ENCODE measurements at regions not wholly inside any gene's neighbourhood (a gene's known extent, or its start where the extent isn't known, plus 50 kb on each side); places are given as distances from the start of the nearest gene placed in this dataset.
"Not testable (repeated sequence)": the region's sequence is repeated elsewhere in the genome, so short reads cannot be mapped to it uniquely, and the experiment has no call there.

DNA sequence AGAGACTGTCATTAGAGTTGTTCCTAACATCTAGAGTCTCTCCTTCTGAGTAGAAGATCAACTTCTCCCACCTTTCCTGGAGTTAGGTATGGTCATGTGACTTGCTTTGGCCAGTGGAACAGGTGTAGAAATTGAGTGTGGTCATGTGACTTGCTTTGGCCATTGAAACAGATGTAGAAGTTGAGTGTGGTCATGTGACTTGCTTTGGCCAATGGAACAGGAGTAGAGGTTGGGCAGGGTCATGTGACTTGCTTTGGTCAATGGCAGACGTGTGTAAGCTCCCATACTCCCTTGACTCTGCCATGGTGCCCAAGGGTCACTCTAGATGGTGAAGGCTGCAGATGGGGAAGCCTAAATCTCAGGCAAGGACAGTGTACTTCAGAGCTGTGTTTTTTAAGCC is 306.0 kb downstream of the NPHP4 start:
- DNase-seq: no peak

DNA sequence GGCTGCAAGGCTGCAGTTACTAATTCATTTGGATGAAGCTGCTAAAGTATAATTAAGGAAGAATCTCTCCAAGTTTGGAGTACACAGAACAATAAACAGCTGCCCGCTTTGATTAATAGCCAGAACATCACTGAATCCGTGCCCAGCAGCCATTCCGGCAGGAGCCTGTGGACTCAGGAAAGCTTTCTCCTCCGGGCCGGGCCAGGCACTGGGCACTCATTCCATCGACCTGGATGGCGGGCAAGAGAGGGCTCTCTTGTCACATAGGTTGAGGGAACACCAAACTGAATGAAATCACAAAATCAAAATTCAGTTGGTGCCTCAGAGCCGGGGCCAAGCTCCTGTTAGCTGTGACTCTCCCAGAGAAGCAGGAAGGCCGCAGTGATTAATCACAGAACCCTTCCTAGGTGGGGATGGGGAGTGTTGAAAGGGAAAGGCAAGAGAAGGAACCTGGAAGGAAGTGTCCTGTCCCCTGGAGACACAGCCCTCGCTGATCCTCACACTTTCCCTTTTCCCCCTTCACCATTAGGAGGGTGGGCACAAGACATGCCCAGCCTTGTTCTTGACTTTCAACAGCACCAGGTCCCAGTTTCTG is 306.7 kb downstream of the NPHP4 start:
- no peak for DNase-seq

DNA sequence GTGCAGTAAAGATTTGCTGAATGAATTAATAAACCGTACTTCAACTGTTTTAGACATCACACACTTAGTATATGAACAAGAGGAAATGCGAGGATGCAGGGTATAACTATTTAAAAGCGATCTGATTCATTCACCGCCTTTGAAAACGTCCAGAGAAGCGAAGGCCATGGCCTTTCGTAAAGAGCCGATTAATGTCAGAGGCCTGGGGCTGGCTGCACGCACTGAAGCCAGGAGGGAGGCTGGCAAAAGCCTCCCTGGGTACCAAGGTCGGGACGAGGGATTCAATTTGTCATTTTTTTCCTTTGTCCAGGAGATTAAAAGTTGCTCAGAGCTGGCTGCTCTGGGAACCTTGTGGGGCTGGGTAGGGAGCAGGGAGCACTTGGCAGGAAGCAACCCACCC is 307.4 kb downstream of the NPHP4 start:
- DNase-seq: no peak

DNA sequence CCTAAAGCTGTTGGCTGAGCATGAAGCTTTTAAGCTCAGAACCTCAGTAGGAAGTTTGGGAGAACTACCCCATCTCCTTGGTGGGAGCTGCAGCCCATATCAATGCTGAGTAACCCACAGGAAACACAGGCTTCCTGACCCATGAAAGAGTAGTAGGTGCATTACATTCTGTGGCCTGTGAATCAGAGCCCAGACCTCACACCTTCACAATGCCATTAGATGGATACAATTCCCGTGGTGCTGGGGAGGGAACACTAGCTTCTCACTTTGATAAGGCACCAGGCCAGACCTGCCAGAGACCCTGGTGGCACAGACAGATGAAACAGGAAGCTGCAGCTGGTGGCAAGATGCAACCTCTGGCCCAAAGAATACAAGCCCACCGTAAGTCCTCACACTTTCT is 308.8 kb downstream of the NPHP4 start:
- DNase-seq: no peak

DNA sequence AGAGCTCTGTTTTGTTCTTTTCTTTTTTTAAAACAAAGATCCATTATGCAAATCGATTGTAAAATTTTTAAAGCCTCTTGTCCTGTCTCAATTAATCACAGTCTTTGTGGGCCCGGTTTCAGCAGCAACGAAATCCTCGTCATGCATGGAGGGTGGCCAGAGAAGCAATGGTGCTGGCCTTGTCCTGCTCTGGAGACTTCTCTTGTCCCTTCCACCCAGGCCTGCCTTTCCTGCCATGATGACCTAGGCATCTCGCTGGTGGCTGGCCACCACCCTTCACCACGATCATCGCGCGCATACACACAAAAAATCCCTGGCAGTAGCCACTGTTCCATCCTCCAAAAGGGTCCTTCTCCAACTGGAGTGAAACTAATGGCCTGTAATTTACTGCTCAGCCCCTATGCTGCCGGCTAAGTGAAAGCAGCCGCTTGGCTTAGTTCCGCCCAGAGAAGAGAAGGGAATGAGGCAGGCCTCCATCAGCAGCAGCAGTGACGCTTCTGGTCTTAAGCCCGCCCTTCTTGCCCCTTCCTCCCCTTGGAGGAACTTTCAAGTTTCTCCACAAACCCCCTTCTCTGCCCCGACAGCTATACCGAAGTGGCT is 309.5 kb downstream of the NPHP4 start:
- no peak for DNase-seq

DNA sequence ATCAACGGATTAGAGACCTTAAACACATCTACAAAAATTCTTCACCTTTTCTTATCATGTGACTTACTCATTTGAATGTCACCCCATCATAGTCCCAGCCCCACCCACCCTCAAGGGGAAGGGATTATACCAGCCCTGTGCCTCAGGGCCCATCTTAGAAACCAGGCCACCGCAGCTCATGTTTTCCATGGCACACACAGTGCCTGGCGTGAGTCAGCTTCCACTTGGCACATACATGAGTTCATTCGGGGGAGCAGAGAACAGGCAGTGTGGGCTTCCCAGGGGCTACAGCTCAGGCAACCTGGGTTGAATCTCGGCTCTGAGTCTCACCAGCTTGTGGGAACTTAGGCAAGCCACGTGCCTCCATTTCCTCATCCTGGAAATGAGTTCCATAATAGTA is 310.6 kb downstream of the NPHP4 start:
- DNase-seq: no peak

DNA sequence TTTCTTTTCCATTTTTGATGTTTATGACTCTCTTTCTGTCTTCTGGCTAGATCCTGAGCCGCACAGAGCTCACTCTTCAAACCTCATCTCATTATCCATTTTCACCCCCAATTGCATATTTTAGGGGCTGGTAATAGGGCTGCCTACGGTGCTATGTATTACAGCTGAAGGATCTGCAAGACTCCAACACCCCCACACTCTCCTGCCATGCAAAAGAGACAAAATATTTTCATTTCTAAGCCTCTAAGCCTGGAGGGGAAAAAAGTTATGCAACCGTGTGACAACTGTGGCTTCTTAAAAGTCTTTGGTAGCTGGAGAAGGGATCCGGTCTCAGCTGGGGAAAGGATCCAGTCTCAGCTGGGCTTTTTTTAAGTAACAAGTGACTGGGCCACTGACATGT is 311.6 kb downstream of the NPHP4 start:
- DNase-seq: no peak

DNA sequence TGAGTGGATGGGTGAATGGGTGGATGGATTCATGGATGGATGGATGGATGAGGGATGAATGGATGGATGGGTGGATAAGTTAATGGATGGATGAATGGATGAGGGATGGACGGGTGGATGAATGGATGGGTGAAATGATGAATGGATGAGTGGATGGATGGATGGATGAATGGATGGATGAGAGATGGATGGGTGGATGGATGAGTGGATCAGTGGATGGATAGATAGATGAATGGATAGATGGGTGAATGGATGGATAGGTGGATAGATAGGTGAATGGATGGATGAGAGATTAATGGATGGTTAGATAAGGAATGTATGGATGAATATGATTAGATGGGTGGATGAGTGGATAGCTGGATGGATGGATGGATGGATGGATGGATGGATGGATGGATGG is 313.5 kb downstream of the NPHP4 start:
- DNase-seq: no peak

DNA sequence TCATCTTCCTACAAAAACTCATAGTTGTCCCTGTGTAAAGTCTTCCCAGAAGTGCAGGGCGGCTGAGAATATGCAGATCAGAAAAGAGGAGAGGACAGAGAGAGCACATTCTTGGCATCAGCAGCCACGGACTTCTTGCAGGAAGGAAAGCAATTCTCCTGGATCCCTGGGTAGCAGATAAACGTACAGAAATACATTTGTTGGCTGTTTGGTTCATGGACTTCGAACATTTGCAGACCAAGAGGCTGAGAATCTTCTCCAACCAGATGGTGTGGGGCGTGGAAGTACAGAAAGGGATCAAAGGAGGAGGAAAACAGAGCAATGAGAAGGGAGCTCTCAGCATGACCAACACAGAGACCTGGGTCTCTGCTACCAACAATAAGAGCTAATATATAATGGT is 319.9 kb downstream of the NPHP4 start:
- not testable (repeated sequence) for DNase-seq

DNA sequence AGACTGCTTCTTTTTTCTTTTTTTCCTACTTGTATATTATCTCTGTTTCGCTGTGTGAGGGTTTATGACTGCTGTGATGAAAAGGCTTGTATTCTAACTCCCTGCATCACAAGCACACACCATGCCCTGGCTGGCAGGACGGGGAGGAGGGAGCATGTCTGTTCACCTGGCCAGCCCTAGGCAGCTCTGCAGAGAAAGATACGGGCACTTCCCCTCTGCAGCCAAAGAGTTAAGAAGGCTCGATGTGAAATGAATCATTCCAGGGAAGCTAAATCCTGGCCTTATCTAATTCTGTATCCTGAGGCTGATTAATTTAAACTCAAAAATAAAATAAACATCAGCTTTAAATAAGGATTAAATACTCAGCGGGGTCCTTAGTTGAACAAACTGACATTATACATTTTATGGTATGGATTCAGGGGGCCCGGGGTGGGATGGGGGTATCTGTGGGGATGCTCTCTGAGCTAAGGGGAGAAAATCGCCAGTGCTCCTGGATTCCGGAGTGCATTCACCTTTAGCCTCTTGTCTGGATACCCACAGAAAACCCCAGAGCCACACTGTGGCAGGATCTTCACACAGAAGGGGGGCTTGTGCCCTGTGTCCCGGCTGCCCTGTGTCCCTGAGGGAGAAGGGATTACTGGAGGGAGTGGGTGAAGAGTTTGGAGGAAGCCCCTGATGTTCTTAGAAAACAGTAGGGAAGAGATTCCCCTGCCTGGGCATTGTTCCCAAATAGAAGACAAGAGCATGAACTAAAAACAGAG is 321.5 kb downstream of the NPHP4 start:
- DNase-seq: no peak

DNA sequence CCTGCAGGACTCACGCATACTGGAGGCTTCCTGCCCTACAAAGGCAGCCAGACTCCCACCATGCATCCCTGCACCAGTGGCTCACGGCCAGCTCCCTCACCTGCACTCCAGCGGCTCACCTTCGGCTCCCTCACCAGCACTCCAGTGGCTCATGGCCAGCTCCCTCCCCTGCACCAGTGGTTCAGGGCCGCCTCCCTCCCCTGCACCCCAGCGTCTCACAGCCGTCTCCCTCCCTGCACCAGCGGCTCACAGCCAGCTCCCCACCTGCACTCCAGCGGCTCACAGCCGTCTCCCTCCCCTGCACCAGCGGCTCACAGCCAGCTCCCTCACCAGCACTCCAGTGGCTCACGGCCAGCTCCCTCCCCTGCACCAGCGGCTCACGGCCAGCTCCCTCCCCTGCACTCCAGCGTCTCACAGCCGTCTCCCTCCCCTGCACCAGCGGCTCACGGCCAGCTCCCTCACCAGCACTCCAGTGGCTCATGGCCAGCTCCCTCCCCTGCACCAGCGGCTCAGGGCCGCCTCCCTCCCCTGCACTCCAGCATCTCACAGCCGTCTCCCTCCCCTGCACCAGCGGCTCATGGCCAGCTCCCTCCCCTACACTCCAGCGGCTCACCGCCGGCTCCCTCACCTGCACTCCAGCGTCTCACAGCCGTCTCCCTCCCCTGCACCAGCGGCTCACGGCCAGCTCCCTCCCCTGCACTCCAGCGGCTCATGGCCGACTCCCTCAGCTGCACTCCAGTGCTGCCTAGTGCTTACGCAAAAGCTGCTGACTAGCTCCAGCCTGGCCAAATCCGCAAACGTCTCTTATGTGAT is 324.5 kb downstream of the NPHP4 start:
- DNase-seq: no peak

DNA sequence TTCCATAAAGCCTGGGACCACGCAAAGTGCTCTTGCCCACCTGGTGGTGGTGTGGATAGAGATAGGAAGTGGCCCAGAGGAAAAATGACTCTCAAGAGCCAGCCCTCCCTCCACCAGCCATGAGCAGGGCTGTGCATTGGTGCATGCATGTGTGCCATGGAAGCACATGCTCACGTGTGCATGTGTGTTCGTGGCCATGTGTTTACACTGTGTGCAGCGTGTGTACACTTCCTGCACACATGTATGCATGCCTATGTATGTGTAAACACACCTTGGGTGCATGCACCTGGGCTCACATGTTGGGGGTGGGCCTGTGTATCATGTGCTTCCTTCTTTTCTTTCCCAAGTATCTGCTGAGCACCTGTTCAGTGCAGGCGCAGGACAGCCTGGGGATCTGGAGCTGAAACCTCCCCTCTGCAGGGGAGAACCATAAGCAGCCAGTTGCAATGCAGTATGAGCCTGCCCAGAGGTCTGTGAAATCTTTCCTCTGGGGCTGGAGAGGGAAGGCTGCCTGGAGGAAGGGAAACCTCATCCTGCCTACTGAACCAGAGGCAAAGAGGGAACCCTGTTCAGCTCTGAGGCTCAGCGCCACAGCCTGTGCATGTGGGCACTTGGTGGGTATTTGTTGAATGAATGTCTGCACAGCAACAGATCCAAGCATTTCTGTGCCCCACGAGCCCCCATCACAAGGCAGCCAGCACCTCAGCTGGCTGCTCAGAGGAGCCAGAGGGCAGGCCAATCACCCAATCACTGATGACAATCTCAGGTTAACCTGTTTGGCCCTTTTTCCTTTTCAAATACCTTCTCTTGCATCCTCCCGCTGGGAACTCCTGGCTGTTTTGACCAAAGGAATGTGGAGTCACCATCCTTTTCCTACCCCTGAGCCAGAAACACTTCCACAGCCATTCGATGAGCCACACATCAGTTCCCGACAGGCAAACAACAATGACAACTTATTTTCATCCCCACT is 327.0 kb downstream of the NPHP4 start:
- DNase-seq: no peak

DNA sequence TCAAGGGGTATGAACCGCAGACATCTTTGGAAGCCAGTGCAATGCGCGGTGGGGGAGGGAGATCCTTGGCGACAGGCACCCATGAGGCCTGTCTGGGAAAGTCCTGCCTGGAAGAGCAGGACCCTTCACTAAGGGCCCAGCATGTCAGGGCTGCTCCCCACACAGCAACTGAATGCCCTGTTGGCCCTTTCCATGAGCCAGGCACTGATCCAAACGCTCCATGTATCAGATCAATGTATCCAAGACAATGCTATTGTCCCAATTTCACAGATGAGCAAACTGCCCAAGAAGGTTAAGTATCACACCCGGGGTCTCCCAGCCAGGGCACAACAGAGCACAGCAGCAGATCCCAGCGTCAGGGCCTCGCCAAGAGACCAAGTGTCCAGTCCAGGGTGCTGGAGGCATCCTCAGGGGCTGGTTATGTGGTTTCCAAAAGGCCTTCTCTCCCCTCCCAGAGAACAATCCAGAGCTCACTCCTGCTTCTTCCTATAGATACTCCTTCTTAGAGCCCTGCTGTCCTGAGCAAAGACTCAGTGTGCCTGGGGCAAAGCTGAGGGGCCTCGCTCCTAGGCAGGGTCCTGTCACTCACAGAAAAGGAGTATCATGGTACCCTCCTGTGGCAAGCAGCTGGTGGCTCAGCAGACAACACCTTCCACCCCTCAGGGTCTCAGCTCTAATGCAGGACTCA is 328.0 kb downstream of the NPHP4 start:
- DNase-seq: no peak

DNA sequence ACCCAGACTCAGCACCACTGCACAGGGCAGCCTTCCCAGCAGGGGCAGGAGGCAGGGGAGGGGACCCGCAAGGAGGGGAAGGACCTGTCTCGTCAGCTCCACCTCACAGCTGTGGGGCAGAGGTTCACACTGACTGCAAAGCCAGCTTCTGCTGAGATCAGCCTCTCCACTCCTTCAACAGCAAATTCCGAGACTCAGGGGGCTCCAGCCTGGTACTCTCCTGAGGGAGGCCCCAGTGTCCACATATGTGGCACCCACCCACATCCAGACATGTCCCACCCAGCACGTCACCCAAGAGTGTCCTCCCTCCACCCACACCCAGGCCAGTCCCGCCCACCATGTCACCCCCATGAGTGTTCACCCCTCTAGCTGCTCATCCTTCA is 329.5 kb downstream of the NPHP4 start:
- DNase-seq: no peak

DNA sequence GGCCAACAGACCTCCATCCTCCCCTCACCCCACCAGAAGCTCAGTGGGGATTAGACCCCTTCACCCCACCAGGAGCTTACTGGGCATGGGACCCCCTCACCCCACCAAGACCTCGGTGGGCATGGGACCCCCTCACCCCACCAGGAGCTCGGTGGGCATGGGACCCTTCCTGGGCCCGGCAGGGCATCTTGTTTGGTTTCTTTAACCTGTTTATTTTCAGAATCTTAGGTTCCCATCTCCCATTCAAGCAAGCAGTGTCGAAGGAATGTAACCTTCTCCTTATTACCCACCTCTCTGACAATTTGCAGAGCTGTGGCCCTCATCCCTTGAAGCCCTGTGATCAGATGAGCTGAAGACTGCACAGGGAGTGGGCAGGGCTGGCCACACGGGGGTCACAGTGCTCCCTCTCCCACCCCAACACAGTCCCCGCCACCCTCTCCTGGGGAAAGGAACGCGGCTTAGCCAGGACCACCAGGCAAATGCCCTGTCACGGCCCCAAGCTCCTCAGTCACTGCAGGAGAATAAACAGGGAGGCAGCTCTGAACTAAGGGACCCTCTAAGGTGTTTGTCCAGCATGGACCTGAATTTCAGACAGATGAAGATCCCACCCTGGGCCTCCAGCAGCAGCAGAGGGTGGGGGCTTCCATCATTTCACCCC is 330.0 kb downstream of the NPHP4 start:
- no peak for DNase-seq

DNA sequence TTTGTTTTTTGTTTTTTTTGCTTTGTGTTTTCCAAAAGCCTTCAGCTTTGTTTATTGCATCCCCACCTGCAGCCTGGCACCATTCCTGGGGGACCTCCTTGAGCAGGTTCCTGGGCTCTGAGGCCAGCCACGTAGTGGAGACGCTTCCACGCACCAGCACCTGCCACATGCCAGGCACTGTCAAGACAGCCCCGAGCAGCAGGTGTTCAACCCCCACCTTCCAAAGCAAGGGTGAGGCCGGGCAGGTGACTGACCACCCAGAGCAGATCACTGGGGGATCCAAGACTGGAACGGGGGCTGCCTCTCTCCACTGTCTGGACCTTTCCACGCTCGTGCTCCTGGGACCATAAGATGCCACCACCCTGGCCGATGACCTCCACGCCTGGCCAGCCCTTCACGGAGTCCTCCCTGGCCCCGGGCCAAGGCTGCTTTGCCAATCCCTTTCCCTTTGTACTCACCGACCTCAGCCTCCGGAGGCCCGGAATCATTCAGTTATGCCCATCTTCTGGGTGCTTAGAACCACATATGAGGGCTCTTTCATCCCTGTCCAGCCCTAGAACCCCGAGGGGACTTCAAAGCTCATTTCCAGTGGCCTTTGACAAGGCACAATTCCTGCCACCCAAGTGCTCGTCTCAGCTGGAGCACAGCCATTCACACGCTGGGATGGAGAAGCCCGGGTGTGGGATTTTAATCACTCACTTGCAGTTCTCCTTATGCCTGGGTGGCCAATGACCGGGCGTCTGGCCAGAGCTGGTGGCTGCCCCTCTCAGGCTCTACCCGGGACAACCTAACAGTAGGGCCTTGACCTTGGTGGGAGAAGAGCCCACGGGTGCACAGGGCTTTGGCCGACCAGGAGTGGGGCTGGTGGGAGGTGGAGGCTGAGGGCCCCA is 330.8 kb downstream of the NPHP4 start:
- DNase-seq: no peak

DNA sequence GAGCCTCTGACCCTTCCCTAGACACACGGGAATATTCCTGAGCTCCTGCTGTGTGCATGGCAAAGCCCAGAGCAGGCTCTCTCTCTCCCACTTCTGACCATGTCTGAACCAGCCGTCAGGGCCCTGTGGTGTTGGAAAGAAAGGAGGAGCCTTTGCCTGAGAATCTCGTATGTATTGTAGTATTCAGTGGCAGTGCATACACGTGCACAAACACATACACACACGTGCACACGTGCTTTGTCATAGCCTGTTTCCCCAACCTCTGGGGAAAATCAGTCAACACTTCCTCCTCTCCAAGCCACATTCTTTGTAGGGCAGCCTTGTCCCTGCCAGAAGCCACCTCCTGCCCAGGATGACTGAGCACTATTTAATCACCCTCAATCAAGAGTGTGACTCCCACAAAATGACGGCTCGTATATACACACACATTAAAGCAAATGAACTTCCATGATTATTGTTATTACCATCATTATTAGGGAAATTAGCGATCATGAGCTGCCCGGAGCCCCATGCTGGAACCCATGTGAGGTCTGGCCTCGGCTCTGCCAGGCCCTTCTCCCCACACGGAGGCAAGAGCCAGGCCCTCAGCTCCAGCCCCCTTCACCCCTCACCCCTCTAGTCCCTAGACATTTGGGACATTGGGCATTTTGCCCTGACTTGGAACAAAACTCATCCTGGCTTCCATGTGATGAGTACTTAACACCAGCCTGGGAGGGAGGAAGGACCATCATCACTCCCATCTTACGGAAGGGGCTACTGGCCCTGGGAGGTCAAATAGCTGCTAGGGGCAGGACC is 331.9 kb downstream of the NPHP4 start:
- no peak for DNase-seq

DNA sequence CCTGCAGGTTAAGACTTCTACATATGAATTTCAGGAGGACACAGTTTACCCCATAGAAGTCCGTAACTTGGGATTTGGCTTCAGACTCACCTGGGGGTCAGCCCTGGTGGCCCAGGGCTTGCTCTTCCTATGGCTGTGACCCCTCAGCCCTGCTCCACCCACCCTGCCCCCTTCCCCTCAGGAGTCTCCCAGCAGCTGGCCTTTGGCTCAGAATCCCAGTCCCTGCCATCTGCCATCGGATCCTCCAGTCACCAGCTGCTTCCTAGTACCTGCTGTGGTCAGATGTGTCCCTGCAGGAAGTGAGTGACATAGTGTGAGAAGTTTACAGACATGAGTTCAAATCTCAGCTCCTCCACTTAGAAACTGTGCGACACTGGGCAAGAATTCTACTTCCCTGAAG is 332.6 kb downstream of the NPHP4 start:
- DNase-seq: no peak

All from left kidney (tissue), 1 donor.